Loucy (cell line): ENCODE measurements at regions not wholly inside any gene's neighbourhood (a gene's known extent, or its start where the extent isn't known, plus 50 kb on each side); places are given as distances from the start of the nearest gene placed in this dataset.

Experiments used
- H2AFZ ChIP-seq: fragments of 200-600 bp; sonication (generic); 2 replicates; pipeline ENCODE4 v1.6.0; 2016; ENCODE audit warnings: antibody characterized with exemption, mild to moderate bottlenecking, low read length, moderate library complexity
- H3F3A ChIP-seq: fragments of 200-600 bp; 2 replicates; pipeline ENCODE4 v1.6.0; 2016; ENCODE audit warnings: antibody characterized with exemption, low read depth, mild to moderate bottlenecking
- H3K27me3 ChIP-seq: fragments of 200-600 bp; sonication (generic); 2 replicates; pipeline ENCODE4 v1.6.1; 2014; ENCODE audit warnings: low read length, mild to moderate bottlenecking; ENCODE audit not compliant: insufficient read depth, poor library complexity, severe bottlenecking
- H3K36me3 ChIP-seq: fragments of 200-600 bp; sonication (generic); 2 replicates; pipeline ENCODE4 v1.6.1; 2016; ENCODE audit warnings: low read length; ENCODE audit not compliant: insufficient read depth
- H3K4me1 ChIP-seq: fragments of 200-600 bp; sonication (generic); 2 replicates; pipeline ENCODE4 v1.5.1; 2014; ENCODE audit warnings: low read length, mild to moderate bottlenecking; ENCODE audit not compliant: insufficient read depth, poor library complexity, severe bottlenecking
- H3K4me2 ChIP-seq: fragments of 200-600 bp; sonication (generic); 2 replicates; pipeline ENCODE4 v1.6.0; 2014; ENCODE audit warnings: antibody characterized with exemption, low read length, low read depth, mild to moderate bottlenecking; ENCODE audit not compliant: poor library complexity, severe bottlenecking
- H3K4me3 ChIP-seq: fragments of 200-600 bp; sonication (generic); 2 replicates; pipeline ENCODE4 v1.5.1; 2014; ENCODE audit warnings: low read length, mild to moderate bottlenecking, mixed read lengths; ENCODE audit not compliant: poor library complexity, severe bottlenecking
- H3K79me2 ChIP-seq: fragments of 200-600 bp; sonication (generic); 2 replicates; pipeline ENCODE4 v1.6.1; 2014; ENCODE audit warnings: low read length; ENCODE audit not compliant: insufficient read depth
- H3K9ac ChIP-seq: fragments of 200-600 bp; sonication (generic); 2 replicates; pipeline ENCODE4 v1.6.0; 2014; ENCODE audit warnings: mild to moderate bottlenecking, low read depth, low read length, moderate library complexity; ENCODE audit not compliant: poor library complexity, severe bottlenecking
- H3K9me2 ChIP-seq: fragments of 200-600 bp; sonication (generic); replicated peaks from 2 replicates; pipeline ENCODE4 v1.6.1; 2016; ENCODE audit warnings: low read depth, low read length, mixed read lengths
- H3K9me3 ChIP-seq: fragments of 200-600 bp; sonication (generic); 2 replicates; pipeline ENCODE4 v1.6.1; 2014; ENCODE audit warnings: mild to moderate bottlenecking, antibody characterized with exemption, low read length, low read depth; ENCODE audit not compliant: insufficient read depth
- H4K20me1 ChIP-seq: fragments of 200-600 bp; sonication (generic); 2 replicates; pipeline ENCODE4 v1.6.0; 2014; ENCODE audit warnings: antibody characterized with exemption, low read length, mild to moderate bottlenecking; ENCODE audit not compliant: insufficient read depth, poor library complexity, severe bottlenecking
- EZH2phosphoT487 ChIP-seq: fragments of 200-600 bp; IDR thresholded peaks from 2 replicates; pipeline ENCODE4 v1.6.1; 2018; ENCODE audit warnings: antibody characterized with exemption, mild to moderate bottlenecking, moderate library complexity, borderline replicate concordance
- TF ChIP-seq, protein P1 (sequence below): fragments of 200-600 bp; sonication (generic); conservative IDR thresholded peaks from 2 replicates; pipeline ENCODE4 v1.5.1; 2014; ENCODE audit warnings: mild to moderate bottlenecking, antibody characterized with exemption, low read length

DNA sequence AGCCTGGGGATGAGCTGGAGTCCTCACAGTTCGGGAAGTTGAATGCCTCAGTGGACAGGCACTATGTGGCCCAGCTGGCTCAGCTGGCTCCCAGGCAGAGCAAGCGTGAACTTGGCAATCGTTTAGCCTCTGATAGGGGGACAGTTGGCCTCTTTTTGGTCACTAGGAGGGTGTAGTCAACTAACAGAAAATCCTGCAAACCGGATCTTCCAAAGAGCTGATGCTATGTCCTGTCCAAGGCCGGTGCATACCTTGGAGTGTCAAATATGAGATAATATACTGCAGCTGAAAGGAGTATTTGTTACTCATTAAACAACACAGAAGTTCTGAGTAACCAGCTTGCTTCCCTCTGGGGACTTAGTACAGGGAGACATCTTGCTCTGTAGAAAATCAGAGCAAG, 126.2 kb upstream of the EXOC2 start:
- no peak overlapping the region for H3K4me3 ChIP-seq
- TF ChIP-seq, protein P1, sequence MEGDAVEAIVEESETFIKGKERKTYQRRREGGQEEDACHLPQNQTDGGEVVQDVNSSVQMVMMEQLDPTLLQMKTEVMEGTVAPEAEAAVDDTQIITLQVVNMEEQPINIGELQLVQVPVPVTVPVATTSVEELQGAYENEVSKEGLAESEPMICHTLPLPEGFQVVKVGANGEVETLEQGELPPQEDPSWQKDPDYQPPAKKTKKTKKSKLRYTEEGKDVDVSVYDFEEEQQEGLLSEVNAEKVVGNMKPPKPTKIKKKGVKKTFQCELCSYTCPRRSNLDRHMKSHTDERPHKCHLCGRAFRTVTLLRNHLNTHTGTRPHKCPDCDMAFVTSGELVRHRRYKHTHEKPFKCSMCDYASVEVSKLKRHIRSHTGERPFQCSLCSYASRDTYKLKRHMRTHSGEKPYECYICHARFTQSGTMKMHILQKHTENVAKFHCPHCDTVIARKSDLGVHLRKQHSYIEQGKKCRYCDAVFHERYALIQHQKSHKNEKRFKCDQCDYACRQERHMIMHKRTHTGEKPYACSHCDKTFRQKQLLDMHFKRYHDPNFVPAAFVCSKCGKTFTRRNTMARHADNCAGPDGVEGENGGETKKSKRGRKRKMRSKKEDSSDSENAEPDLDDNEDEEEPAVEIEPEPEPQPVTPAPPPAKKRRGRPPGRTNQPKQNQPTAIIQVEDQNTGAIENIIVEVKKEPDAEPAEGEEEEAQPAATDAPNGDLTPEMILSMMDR, result no peak
- TF ChIP-seq EZH2phosphoT487, result no peak
- H3K79me2 ChIP-seq, result no peaks in the 10 kb centered on the region
- H3K9ac ChIP-seq, result no peak overlapping the region
- no peaks in the 10 kb centered on the region for H4K20me1 ChIP-seq
- no peaks in the 10 kb centered on the region for H3K27me3 ChIP-seq
- no peak overlapping the region for H3K4me2 ChIP-seq
- no peaks in the 10 kb centered on the region for H3K9me2 ChIP-seq
- H3K36me3 ChIP-seq, result no peaks in the 10 kb centered on the region
- H3F3A ChIP-seq, result no peaks in the 10 kb centered on the region
- H3K9me3 ChIP-seq, result no peaks in the 10 kb centered on the region
- no peak overlapping the region for H2AFZ ChIP-seq
- peaks cover 10% of the 10 kb centered on the region for H3K4me1 ChIP-seq

DNA sequence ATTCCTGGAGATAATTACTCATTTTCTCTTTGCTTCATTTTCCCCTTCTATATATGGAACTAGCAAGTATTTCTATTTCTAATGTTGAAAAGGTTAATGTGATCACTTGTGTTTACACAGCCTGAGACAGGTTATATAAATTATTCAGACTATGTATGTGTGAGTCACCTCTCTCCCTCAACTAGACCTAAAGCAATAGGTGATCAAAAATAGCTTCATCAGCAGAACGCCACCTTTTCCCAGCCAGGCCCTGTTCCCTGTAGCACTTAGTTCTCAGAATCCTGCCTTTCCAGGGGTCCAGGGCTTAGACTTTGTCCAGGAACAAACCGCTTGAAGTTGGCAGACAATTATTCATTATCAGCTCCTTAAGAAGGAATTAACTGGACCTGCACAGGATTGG, 125.3 kb upstream of the EXOC2 start:
- Histone ChIP-seq H3K36me3 (no peaks in the 10 kb centered on the region), H3K79me2 (no peaks in the 10 kb centered on the region), H3K4me3 (no peak overlapping the region), H2AFZ (no peak overlapping the region), H3K27me3 (no peaks in the 10 kb centered on the region), H3K9me3 (no peaks in the 10 kb centered on the region), H3K4me1 (peaks cover 10% of the 10 kb centered on the region), H3K9ac (no peak overlapping the region), H4K20me1 (no peaks in the 10 kb centered on the region), H3K9me2 (no peaks in the 10 kb centered on the region), H3F3A (no peaks in the 10 kb centered on the region), H3K4me2 (no peak overlapping the region)
- TF ChIP-seq EZH2phosphoT487, result no peak
- TF ChIP-seq, protein P1, result no peak

DNA sequence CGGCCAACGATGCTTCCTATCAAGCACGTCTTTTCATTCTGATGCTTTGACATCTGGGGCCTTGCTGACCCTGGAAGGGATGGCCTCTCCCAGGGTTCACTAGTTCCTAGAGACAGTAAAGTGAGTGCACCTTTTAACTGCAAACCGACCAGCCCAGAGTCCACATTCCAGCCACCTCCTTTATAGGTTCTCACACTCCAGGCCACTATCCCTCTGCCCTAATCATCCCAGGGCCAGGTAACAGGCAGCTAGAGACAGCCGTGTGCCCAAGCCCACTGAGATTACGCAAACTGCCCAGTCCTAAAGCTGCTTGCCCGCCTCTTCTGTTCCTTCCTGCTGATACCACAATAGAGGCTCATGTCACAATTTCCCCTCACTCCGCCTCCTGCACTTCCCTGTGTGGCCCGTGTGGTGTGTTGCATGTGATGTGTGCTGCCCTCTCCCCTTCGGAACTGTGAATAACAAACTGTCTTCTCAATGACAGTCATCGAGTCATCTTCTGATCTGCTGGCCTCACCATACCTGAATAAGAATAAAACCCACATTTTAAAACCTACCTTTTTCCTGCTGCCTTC, 123.7 kb upstream of the EXOC2 start:
- no peaks in the 10 kb centered on the region for H3K79me2 ChIP-seq
- peak overlapping the region; percentile 7 for H3K4me3 ChIP-seq
- H3K36me3 ChIP-seq, result no peaks in the 10 kb centered on the region
- H3K9ac ChIP-seq, result no peak overlapping the region
- H2AFZ ChIP-seq, result peak overlapping the region; percentile 54
- H3K9me2 ChIP-seq, result no peaks in the 10 kb centered on the region
- H4K20me1 ChIP-seq, result no peaks in the 10 kb centered on the region
- no peaks in the 10 kb centered on the region for H3K9me3 ChIP-seq
- H3K27me3 ChIP-seq, result no peaks in the 10 kb centered on the region
- H3K4me1 ChIP-seq, result peaks cover 10% of the 10 kb centered on the region
- H3K4me2 ChIP-seq, result peak overlapping the region; percentile 63
- H3F3A ChIP-seq, result no peaks in the 10 kb centered on the region
- no peak for TF ChIP-seq EZH2phosphoT487
- TF ChIP-seq, protein P1, result peak; percentile 31
